ENCODE measurements at regions not wholly inside any gene's neighbourhood (a gene's known extent, or its start where the extent isn't known, plus 50 kb on each side); places are given as distances from the start of the nearest gene placed in this dataset.

GRCh38 chr5:92561411-92561959 lies 1019.5 kb downstream of the NR2F1-AS1 start:
- no peaks in the 10 kb centered on the region for H3K27me3 ChIP-seq (ENCODE audit: control insufficient read depth, insufficient read depth, low read length)
- Mint-ChIP-seq H3K4me3 (no peak overlapping the region), H3K4me1 (no peaks in the 10 kb centered on the region), H3K36me3 (no peaks in the 10 kb centered on the region), H3K9me3 (peaks cover 0 to 6% (median 3%) of the 10 kb centered on the region in 7 donors), H3K27me3 (no peaks in the 10 kb centered on the region), H3K27ac (no peak overlapping the region)
- H3K36me3 ChIP-seq (ENCODE audit: control insufficient read depth, insufficient read depth, low read length), result no peaks in the 10 kb centered on the region
- H3K9me3 ChIP-seq (ENCODE audit: control insufficient read depth in 2 of 2, low read length in 2 of 2), result no peaks in the 10 kb centered on the region
- no peak overlapping the region for H3K4me3 ChIP-seq (ENCODE audit: low read depth, low read length)
- no peak for DNase-seq
- ATAC-seq (ENCODE audit: low read depth in 2 of 2), result no peak
- H3K4me1 ChIP-seq (ENCODE audit: control insufficient read depth, insufficient read depth, low read length, poor library complexity, severe bottlenecking), result no peaks in the 10 kb centered on the region
- H3K27ac ChIP-seq (ENCODE audit: insufficient read depth, low read length, poor library complexity, severe bottlenecking), result no peak overlapping the region

DNA sequence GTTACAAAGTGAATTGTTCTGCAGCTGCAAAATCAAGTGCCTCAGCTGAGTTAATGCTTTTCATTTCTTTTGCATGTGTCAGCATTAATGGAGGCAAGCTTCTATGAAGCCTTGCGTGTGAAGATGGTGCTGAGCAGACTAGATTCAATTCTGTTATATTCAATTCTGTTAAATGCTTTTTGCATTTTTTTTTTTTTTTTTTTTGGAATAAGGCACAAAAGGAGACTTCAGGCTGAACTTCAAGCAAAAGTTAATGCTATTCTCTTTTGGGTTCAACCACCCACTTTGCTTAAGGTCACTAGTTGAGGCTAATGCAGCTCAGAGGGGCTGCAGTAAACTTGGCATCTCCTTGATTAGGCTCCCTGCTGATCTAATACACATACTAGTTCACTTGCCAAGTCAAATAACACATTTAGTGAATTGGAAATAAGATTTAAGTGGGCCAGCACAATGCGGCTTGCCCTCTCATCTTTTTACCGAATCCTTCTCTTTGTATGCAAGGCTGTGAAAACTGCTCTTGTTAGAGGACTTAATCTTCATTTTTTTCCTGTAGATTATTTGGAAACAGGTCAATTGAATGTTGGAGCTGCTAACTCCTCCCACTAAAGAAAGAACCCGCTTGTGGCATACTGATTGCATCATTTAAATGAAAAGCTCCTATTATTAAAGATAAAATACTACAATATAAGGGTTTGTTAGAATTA lies 1020.2 kb downstream of the NR2F1-AS1 start:
- Histone ChIP-seq H3K27me3 (ENCODE audit: control insufficient read depth, insufficient read depth, low read length) (no peaks in the 10 kb centered on the region), H3K36me3 (ENCODE audit: control insufficient read depth, insufficient read depth, low read length) (no peaks in the 10 kb centered on the region), H3K9me3 (ENCODE audit: control insufficient read depth in 2 of 2, low read length in 2 of 2) (no peaks in the 10 kb centered on the region), H3K4me1 (ENCODE audit: control insufficient read depth, insufficient read depth, low read length, poor library complexity, severe bottlenecking) (no peaks in the 10 kb centered on the region), H3K27ac (ENCODE audit: insufficient read depth, low read length, poor library complexity, severe bottlenecking) (no peak overlapping the region), H3K4me3 (ENCODE audit: low read depth, low read length) (no peak overlapping the region)
- no peaks in the 10 kb centered on the region for H3K36me3 Mint-ChIP-seq
- peaks cover 0 to 7% (median 4%) of the 10 kb centered on the region in 7 donors for H3K9me3 Mint-ChIP-seq
- H3K27me3 Mint-ChIP-seq, result no peaks in the 10 kb centered on the region
- H3K4me1 Mint-ChIP-seq, result no peaks in the 10 kb centered on the region
- H3K4me3 Mint-ChIP-seq, result no peak overlapping the region
- no peak for DNase-seq
- ATAC-seq (ENCODE audit: low read depth in 2 of 2), result no peak
- H3K27ac Mint-ChIP-seq, result no peak overlapping the region

GRCh38 chr5:92559781-92560180 lies 1021.2 kb downstream of the NR2F1-AS1 start:
- H3K4me3 ChIP-seq (ENCODE audit: low read depth, low read length), result no peak overlapping the region
- DNase-seq, result no peak
- ATAC-seq (ENCODE audit: low read depth in 2 of 2), result no peak
- H3K27me3 Mint-ChIP-seq, result no peaks in the 10 kb centered on the region
- H3K4me1 Mint-ChIP-seq, result no peaks in the 10 kb centered on the region
- H3K27ac ChIP-seq (ENCODE audit: insufficient read depth, low read length, poor library complexity, severe bottlenecking), result no peak overlapping the region
- H3K4me1 ChIP-seq (ENCODE audit: control insufficient read depth, insufficient read depth, low read length, poor library complexity, severe bottlenecking), result no peaks in the 10 kb centered on the region
- H3K36me3 Mint-ChIP-seq, result no peaks in the 10 kb centered on the region
- no peaks in the 10 kb centered on the region for H3K9me3 ChIP-seq (ENCODE audit: control insufficient read depth in 2 of 2, low read length in 2 of 2)
- peaks cover 0 to 7% (median 3%) of the 10 kb centered on the region in 7 donors for H3K9me3 Mint-ChIP-seq
- no peaks in the 10 kb centered on the region for H3K36me3 ChIP-seq (ENCODE audit: control insufficient read depth, insufficient read depth, low read length)
- no peak overlapping the region for H3K4me3 Mint-ChIP-seq
- no peaks in the 10 kb centered on the region for H3K27me3 ChIP-seq (ENCODE audit: control insufficient read depth, insufficient read depth, low read length)
- no peak overlapping the region for H3K27ac Mint-ChIP-seq

- no peak overlapping the region for H3K27ac Mint-ChIP-seq
- H3K4me1 ChIP-seq (ENCODE audit: control insufficient read depth, insufficient read depth, low read length, poor library complexity, severe bottlenecking), result no peaks in the 10 kb centered on the region
- no peak overlapping the region for H3K27ac ChIP-seq (ENCODE audit: insufficient read depth, low read length, poor library complexity, severe bottlenecking)
- no peaks in the 10 kb centered on the region for H3K9me3 ChIP-seq (ENCODE audit: control insufficient read depth in 2 of 2, low read length in 2 of 2)
- H3K27me3 Mint-ChIP-seq, result no peaks in the 10 kb centered on the region
- H3K36me3 ChIP-seq (ENCODE audit: control insufficient read depth, insufficient read depth, low read length), result no peaks in the 10 kb centered on the region
- H3K4me3 Mint-ChIP-seq, result no peak overlapping the region
- no peaks in the 10 kb centered on the region for H3K36me3 Mint-ChIP-seq
- no peaks in the 10 kb centered on the region for H3K4me1 Mint-ChIP-seq
- no peak for ATAC-seq (ENCODE audit: low read depth in 2 of 2)
- peaks cover 0 to 7% (median 3%) of the 10 kb centered on the region in 7 donors for H3K9me3 Mint-ChIP-seq
- no peak for DNase-seq
- H3K4me3 ChIP-seq (ENCODE audit: low read depth, low read length), result no peak overlapping the region
- H3K27me3 ChIP-seq (ENCODE audit: control insufficient read depth, insufficient read depth, low read length), result no peaks in the 10 kb centered on the region
These were observed 1021.7 kb downstream of the NR2F1-AS1 start for GRCh38 chr5:92559331-92559730.

DNA sequence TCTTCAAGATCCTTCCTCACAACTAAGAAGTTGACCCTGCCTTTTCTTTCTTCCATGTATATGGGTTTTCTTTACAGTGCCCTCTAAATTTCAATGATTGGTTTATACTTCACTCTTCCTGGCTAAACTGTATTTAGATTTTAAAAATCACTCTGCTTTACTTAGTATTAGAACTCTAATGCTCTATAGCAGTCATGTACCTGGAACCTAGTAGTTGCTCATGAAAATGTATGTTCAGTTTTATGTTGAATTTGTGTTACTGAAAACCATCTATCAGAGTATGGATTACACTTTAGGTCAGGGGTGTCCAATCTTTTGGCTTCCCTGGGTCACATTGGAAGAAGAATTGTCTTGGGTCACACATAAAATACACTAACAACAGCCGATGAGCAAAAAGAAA lies 1024.3 kb downstream of the NR2F1-AS1 start:
- no peak for DNase-seq
- H3K36me3 ChIP-seq (ENCODE audit: control insufficient read depth, insufficient read depth, low read length), result no peaks in the 10 kb centered on the region

DNA sequence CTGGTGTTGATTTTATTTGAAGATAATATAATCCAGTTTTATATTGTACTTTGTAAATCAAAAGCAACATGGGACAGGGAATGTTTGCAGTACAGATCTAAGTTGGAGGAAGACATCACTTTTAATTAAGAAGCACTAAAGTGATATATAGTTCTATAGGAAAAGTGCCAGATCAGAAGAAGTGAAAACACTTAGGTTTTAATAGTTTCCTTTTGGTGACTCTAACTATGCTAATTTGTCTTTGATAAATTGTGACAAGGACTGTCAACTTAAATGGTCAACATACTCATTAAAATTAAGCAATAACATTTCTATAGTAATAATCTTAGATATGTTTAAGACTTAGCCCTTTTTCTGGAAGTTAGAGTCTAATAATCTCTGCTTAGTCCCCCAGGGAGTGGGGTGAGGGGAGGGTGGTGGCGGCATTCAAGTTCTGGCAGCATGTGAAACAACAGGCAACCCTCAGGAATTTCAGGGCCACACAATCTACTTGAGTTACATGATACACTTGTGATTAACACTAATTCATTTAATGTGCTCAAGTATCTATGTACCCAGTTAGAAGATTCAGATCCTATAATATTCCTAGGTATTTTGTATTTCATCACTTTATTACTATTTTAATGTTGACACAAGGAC lies 1026.5 kb downstream of the NR2F1-AS1 start:
- no peak overlapping the region for H3K4me3 Mint-ChIP-seq
- H3K4me1 ChIP-seq (ENCODE audit: control insufficient read depth, insufficient read depth, low read length, poor library complexity, severe bottlenecking), result no peaks in the 10 kb centered on the region
- H3K36me3 Mint-ChIP-seq, result no peaks in the 10 kb centered on the region
- ATAC-seq (ENCODE audit: low read depth in 2 of 2) (no peak), DNase-seq (no peak)
- no peaks in the 10 kb centered on the region for H3K27me3 Mint-ChIP-seq
- H3K9me3 Mint-ChIP-seq, result peaks cover 0 to 7% (median 5%) of the 10 kb centered on the region in 7 donors
- H3K9me3 ChIP-seq (ENCODE audit: control insufficient read depth in 2 of 2, low read length in 2 of 2), result no peaks in the 10 kb centered on the region
- no peaks in the 10 kb centered on the region for H3K27me3 ChIP-seq (ENCODE audit: control insufficient read depth, insufficient read depth, low read length)
- no peak overlapping the region for H3K27ac ChIP-seq (ENCODE audit: insufficient read depth, low read length, poor library complexity, severe bottlenecking)
- no peaks in the 10 kb centered on the region for H3K4me1 Mint-ChIP-seq
- H3K4me3 ChIP-seq (ENCODE audit: low read depth, low read length), result no peak overlapping the region
- no peaks in the 10 kb centered on the region for H3K36me3 ChIP-seq (ENCODE audit: control insufficient read depth, insufficient read depth, low read length)
- no peak overlapping the region for H3K27ac Mint-ChIP-seq

More for the DNA sequence above, 1024.3 kb downstream of the NR2F1-AS1 start:
- Mint-ChIP-seq H3K4me1 (no peaks in the 10 kb centered on the region), H3K36me3 (no peaks in the 10 kb centered on the region), H3K27ac (no peak overlapping the region), H3K4me3 (no peak overlapping the region), H3K27me3 (no peaks in the 10 kb centered on the region), H3K9me3 (peaks cover 0 to 7% (median 3%) of the 10 kb centered on the region in 7 donors)
- Histone ChIP-seq H3K27ac (ENCODE audit: insufficient read depth, low read length, poor library complexity, severe bottlenecking) (no peak overlapping the region), H3K27me3 (ENCODE audit: control insufficient read depth, insufficient read depth, low read length) (no peaks in the 10 kb centered on the region), H3K4me1 (ENCODE audit: control insufficient read depth, insufficient read depth, low read length, poor library complexity, severe bottlenecking) (no peaks in the 10 kb centered on the region), H3K4me3 (ENCODE audit: low read depth, low read length) (no peak overlapping the region), H3K9me3 (ENCODE audit: control insufficient read depth in 2 of 2, low read length in 2 of 2) (no peaks in the 10 kb centered on the region)
- no peak for ATAC-seq (ENCODE audit: low read depth in 2 of 2)

DNA sequence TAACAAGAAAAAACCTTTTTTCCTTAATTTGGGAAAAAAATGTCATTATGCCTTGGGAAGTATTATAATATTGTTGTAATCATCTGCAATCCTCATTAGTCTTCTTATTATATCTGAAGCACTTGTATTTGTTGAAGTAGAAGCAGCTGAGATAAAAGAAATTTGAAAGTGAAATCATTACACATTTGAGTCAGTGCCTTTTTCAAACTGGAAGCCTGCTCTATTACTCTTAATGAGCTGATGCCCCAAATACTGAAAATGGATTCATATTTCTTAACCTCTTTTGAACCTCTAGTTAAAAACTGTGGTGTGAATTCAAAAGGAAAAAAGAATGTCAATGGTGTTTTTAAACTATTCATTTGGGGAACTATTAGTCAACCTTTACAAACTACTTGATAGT lies 1027.7 kb downstream of the NR2F1-AS1 start:
- Histone ChIP-seq H3K27ac (ENCODE audit: insufficient read depth, low read length, poor library complexity, severe bottlenecking) (no peak overlapping the region), H3K4me3 (ENCODE audit: low read depth, low read length) (no peak overlapping the region)

More for the DNA sequence above, 1027.7 kb downstream of the NR2F1-AS1 start:
- H3K36me3 Mint-ChIP-seq, result no peaks in the 10 kb centered on the region
- peaks cover 0 to 7% (median 5%) of the 10 kb centered on the region in 7 donors for H3K9me3 Mint-ChIP-seq
- H3K27me3 Mint-ChIP-seq, result no peaks in the 10 kb centered on the region
- no peak for DNase-seq
- ATAC-seq (ENCODE audit: low read depth in 2 of 2), result no peak
- H3K4me3 Mint-ChIP-seq, result no peak overlapping the region
- Histone ChIP-seq H3K4me1 (ENCODE audit: control insufficient read depth, insufficient read depth, low read length, poor library complexity, severe bottlenecking) (no peaks in the 10 kb centered on the region), H3K27me3 (ENCODE audit: control insufficient read depth, insufficient read depth, low read length) (no peaks in the 10 kb centered on the region), H3K36me3 (ENCODE audit: control insufficient read depth, insufficient read depth, low read length) (no peaks in the 10 kb centered on the region), H3K9me3 (ENCODE audit: control insufficient read depth in 2 of 2, low read length in 2 of 2) (no peaks in the 10 kb centered on the region)
- no peaks in the 10 kb centered on the region for H3K4me1 Mint-ChIP-seq
- H3K27ac Mint-ChIP-seq, result no peak overlapping the region

Data from CD4-positive, CD25-positive, alpha-beta regulatory T cell (primary cell).